Activated CD8-positive, alpha-beta T cell treated with anti-CD3 and anti-CD28 coated beads for 36 hours (primary cell): ENCODE measurements at regions not wholly inside any gene's neighbourhood (a gene's known extent, or its start where the extent isn't known, plus 50 kb on each side); places are given as distances from the start of the nearest gene placed in this dataset.

Source experiments
- ATAC-seq: fragments of 200-7000 bp; cut with Tn5 transposase; one replicate; pipeline ENCODE4 v1.10.0; 2021; ENCODE audit warnings: mild to moderate bottlenecking, moderate library complexity
- CTCF ChIA-PET: fragments of 350-600 bp; sonication (Branson Sonifier 250); formaldehyde crosslinking; loops from one replicate; lab custom pipeline; 2021; ENCODE audit warnings: antibody characterized with exemption; lab: Charles Lee
- POLR2A ChIA-PET: fragments of 350-600 bp; sonication (Branson Sonifier 250); formaldehyde crosslinking; loops from one replicate; lab custom pipeline; 2021; ENCODE audit warnings: antibody characterized with exemption; lab: Charles Lee
- DNase-seq: peaks from one replicate; pipeline ENCODE4 v3.0.0-alpha.2; 2020
- H3K27ac Mint-ChIP-seq: one replicate; pipeline ENCODE4 v1.8.0; 2021; ENCODE audit warnings: mild to moderate bottlenecking, mixed read lengths
- H3K27me3 Mint-ChIP-seq: one replicate; pipeline ENCODE4 v1.8.0; 2021; ENCODE audit warnings: mixed read lengths
- H3K36me3 Mint-ChIP-seq: one replicate; pipeline ENCODE4 v1.8.0; 2021; ENCODE audit warnings: low read depth, mixed read lengths
- H3K4me1 Mint-ChIP-seq: one replicate; pipeline ENCODE4 v1.8.0; 2021; ENCODE audit warnings: low read depth, mixed read lengths
- H3K4me3 Mint-ChIP-seq: one replicate; pipeline ENCODE4 v1.8.0; 2021; ENCODE audit warnings: mild to moderate bottlenecking, moderate library complexity, mixed read lengths
- H3K9me3 Mint-ChIP-seq: one replicate; pipeline ENCODE4 v1.8.0; 2021; ENCODE audit warnings: mixed read lengths
- intact Hi-C: fragments of 100-400 bp; cut with micrococcal nuclease; formaldehyde crosslinking; loops from one replicate; pipeline ENCODE4 v1.10.0; 2022
- TF ChIP-seq, protein P1 (sequence below): fragments of 200-600 bp; IDR thresholded peaks from one replicate; pipeline ENCODE4 v1.8.0; 2022; ENCODE audit warnings: antibody characterized with exemption, mild to moderate bottlenecking

DNA sequence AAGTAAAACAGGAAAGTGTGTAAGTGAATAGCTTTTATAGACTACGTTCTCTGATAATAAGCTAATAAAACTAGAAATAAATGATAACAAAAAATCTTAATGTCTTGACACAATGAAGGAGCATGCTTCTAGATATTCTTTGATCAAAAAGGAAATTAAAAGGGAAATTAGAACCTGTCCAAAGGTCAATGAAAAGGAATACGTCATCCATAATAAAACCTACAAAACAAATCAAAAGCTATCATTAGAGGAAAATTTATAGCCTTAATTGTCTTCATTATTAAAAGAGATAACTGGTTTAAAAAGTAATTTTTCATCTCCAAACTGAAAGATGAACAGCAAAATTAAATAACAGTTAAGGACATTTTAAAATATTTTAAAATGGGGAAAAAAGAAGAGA lies 196.3 kb upstream of the BTBD3 start:
- H3K4me1 Mint-ChIP-seq = no peaks in the 10 kb centered on the region
- POLR2A ChIA-PET = no interaction called here
- intact Hi-C loops = no loop called here
- DNase-seq (no peak), ATAC-seq (no peak)
- CTCF ChIA-PET = no interaction called here
- TF ChIP-seq, protein P1, sequence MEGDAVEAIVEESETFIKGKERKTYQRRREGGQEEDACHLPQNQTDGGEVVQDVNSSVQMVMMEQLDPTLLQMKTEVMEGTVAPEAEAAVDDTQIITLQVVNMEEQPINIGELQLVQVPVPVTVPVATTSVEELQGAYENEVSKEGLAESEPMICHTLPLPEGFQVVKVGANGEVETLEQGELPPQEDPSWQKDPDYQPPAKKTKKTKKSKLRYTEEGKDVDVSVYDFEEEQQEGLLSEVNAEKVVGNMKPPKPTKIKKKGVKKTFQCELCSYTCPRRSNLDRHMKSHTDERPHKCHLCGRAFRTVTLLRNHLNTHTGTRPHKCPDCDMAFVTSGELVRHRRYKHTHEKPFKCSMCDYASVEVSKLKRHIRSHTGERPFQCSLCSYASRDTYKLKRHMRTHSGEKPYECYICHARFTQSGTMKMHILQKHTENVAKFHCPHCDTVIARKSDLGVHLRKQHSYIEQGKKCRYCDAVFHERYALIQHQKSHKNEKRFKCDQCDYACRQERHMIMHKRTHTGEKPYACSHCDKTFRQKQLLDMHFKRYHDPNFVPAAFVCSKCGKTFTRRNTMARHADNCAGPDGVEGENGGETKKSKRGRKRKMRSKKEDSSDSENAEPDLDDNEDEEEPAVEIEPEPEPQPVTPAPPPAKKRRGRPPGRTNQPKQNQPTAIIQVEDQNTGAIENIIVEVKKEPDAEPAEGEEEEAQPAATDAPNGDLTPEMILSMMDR = no peak
- H3K4me3 Mint-ChIP-seq = no peak overlapping the region
- no peaks in the 10 kb centered on the region for H3K9me3 Mint-ChIP-seq
- H3K27ac Mint-ChIP-seq = no peak overlapping the region
- H3K36me3 Mint-ChIP-seq = no peaks in the 10 kb centered on the region
- H3K27me3 Mint-ChIP-seq = no peaks in the 10 kb centered on the region

DNA sequence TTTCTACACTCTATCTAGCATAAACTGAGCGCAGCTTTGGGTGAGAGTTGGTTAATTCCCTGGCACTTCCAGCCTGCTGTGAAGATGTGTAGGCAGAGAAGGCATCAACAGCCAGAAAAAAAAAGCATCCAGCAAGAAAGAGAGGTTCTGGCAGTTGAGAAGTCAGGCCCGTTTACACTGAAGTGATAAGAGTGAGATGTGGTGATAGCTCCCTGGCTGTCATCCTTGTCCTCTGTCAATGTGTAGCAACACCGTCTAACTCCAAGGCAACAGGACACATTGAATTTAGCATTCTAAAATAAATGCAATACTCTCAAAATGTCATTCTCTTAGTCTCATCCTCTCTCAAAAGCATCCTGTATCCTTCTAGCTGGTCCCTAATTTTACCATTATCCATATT lies 193.6 kb upstream of the BTBD3 start:
- ChIA-PET POLR2A (no interaction called here), CTCF (no interaction called here)
- ATAC-seq (no peak), DNase-seq (no peak)
- Mint-ChIP-seq H3K36me3 (no peaks in the 10 kb centered on the region), H3K4me1 (no peaks in the 10 kb centered on the region), H3K27me3 (no peaks in the 10 kb centered on the region), H3K4me3 (no peak overlapping the region), H3K27ac (no peak overlapping the region), H3K9me3 (no peaks in the 10 kb centered on the region)
- TF ChIP-seq, protein P1 = no peak
- intact Hi-C loops = no loop called here

DNA sequence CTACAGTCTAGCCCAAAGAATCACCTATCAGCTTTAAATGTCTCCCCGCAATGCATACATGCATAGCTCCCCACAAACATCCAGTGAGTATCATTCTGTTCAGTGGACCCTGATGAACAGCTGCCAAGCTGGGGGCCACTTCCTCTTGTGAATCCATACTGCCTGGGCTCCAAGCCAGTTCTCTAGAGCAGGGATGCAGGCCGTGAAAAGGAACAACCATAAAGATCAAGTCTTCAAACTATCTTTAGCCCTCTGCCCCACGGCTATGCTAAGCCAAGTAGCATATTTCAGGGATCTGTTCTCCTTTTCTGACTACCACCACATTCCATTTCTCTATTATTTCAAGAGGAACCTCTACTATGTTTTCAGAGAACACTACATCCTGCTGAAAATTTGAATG lies 191.7 kb upstream of the BTBD3 start:
- H3K9me3 Mint-ChIP-seq = peaks cover 4% of the 10 kb centered on the region
- CTCF ChIA-PET = no interaction called here
- intact Hi-C loops = no loop called here
- H3K4me3 Mint-ChIP-seq = no peak overlapping the region
- H3K27me3 Mint-ChIP-seq = no peaks in the 10 kb centered on the region
- H3K27ac Mint-ChIP-seq = no peak overlapping the region
- ATAC-seq (no peak), DNase-seq (no peak)
- TF ChIP-seq, protein P1 = no peak
- H3K4me1 Mint-ChIP-seq = no peaks in the 10 kb centered on the region
- POLR2A ChIA-PET = no interaction called here
- no peaks in the 10 kb centered on the region for H3K36me3 Mint-ChIP-seq

DNA sequence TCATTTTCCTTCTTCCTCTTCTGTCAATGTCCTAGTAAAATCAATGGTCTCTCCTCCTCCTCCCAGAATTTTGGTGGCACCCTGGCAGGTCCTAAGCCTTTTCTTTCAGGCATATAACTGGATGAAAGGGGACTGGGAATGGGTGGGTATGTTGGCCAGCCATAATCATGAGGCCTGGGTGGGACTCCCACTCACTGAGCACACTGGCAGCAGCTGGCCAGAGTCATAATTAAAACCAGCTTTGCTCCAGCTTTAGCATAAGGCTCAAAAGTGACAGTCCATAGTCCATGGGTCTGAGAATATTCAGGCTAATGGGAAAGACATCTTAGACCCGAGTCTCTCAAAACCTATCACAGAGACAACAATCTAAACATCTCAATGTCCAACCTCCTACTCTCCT lies 190.0 kb upstream of the BTBD3 start:
- POLR2A ChIA-PET = no interaction called here
- CTCF ChIA-PET = no interaction called here
- Mint-ChIP-seq H3K36me3 (no peaks in the 10 kb centered on the region), H3K4me3 (no peak overlapping the region), H3K4me1 (no peaks in the 10 kb centered on the region), H3K27ac (no peak overlapping the region), H3K27me3 (no peaks in the 10 kb centered on the region), H3K9me3 (peaks cover 4% of the 10 kb centered on the region)
- ATAC-seq (no peak), DNase-seq (no peak)
- TF ChIP-seq, protein P1 = no peak
- intact Hi-C loops = no loop called here

DNA sequence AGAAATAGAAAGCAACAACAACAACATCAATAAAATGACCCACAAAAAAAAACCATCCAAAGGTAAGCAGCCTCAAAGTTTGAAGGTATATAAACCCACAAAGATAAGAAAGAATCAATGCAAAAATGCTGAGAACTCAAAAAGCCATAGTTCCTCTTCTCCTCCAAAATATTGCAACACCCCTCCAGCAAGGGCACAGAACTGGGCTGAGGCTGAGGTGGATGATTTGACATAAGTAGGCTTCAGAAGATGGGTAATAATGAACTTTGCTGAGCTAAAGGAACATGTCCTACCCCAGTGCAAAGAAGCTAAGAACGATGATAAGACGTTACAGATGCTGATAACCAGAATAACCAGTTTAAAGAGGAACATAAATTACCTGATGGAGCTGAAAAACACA lies 188.8 kb upstream of the BTBD3 start:
- CTCF ChIA-PET = no interaction called here
- intact Hi-C loops = no loop called here
- H3K27ac Mint-ChIP-seq = no peak overlapping the region

More for the DNA sequence above, 188.8 kb upstream of the BTBD3 start:
- TF ChIP-seq, protein P1 = no peak
- H3K9me3 Mint-ChIP-seq = peaks cover 4% of the 10 kb centered on the region
- no peak for ATAC-seq
- no peaks in the 10 kb centered on the region for H3K36me3 Mint-ChIP-seq
- POLR2A ChIA-PET = no interaction called here
- no peaks in the 10 kb centered on the region for H3K27me3 Mint-ChIP-seq
- no peak for DNase-seq
- H3K4me1 Mint-ChIP-seq = no peaks in the 10 kb centered on the region
- no peak overlapping the region for H3K4me3 Mint-ChIP-seq
